Loucy (cell line): ENCODE measurements at regions not wholly inside any gene's neighbourhood (a gene's known extent, or its start where the extent isn't known, plus 50 kb on each side); places are given as distances from the start of the nearest gene placed in this dataset.

Experiments used
- CTCF ChIP-seq: fragments of 200-600 bp; sonication (generic); conservative IDR thresholded peaks from 2 replicates; pipeline ENCODE4 v1.5.1; 2014; ENCODE audit warnings: mild to moderate bottlenecking, antibody characterized with exemption, low read length
- EZH2phosphoT487 ChIP-seq: fragments of 200-600 bp; IDR thresholded peaks from 2 replicates; pipeline ENCODE4 v1.6.1; 2018; ENCODE audit warnings: antibody characterized with exemption, mild to moderate bottlenecking, moderate library complexity, borderline replicate concordance

GRCh38 chr20:21024420-21024819, 81.7 kb downstream of the LINC00237 start:
- TF ChIP-seq CTCF (no peak), EZH2phosphoT487 (no peak)
